ENCODE measurements at regions not wholly inside any gene's neighbourhood (a gene's known extent, or its start where the extent isn't known, plus 50 kb on each side); places are given as distances from the start of the nearest gene placed in this dataset.

GRCh38 chr16:73549984-73550631, 502.2 kb upstream of the ZFHX3 start:
- H3K27me3 ChIP-seq (ENCODE audit: control insufficient read depth, insufficient read depth, low read length): peaks cover 11% of the 10 kb centered on the region
- H3K9me3 ChIP-seq (replicated peaks; ENCODE audit: control insufficient read depth, low read depth, low read length): no peaks in the 10 kb centered on the region
- DNase-seq: no peak
- no peak overlapping the region for H3K27ac ChIP-seq (ENCODE audit: low read length)
- H3K4me3 ChIP-seq (ENCODE audit: low read length): no peak overlapping the region
- H3K36me3 ChIP-seq (ENCODE audit: control insufficient read depth, insufficient read depth, low read length): no peaks in the 10 kb centered on the region
- peaks cover 2% of the 10 kb centered on the region for H3K4me1 ChIP-seq (ENCODE audit: control insufficient read depth, insufficient read depth, low read length)
- 66% methylated on average over 9 of the region's 19 CpGs for WGBS (ENCODE audit: insufficient coverage)

GRCh38 chr16:73547552-73548403, 499.9 kb upstream of the ZFHX3 start:
- WGBS (ENCODE audit: insufficient coverage): 61% methylated on average over 4 of the region's 9 CpGs
- Histone ChIP-seq H3K4me3 (ENCODE audit: low read length) (no peak overlapping the region), H3K36me3 (ENCODE audit: control insufficient read depth, insufficient read depth, low read length) (no peaks in the 10 kb centered on the region), H3K27me3 (ENCODE audit: control insufficient read depth, insufficient read depth, low read length) (peaks cover 29% of the 10 kb centered on the region), H3K4me1 (ENCODE audit: control insufficient read depth, insufficient read depth, low read length) (peaks cover 9% of the 10 kb centered on the region), H3K9me3 (replicated peaks; ENCODE audit: control insufficient read depth, low read depth, low read length) (no peaks in the 10 kb centered on the region), H3K27ac (ENCODE audit: low read length) (no peak overlapping the region)
- no peak for DNase-seq

- H3K27me3 ChIP-seq (ENCODE audit: control insufficient read depth, insufficient read depth, low read length): peaks cover 29% of the 10 kb centered on the region
- no peak overlapping the region for H3K27ac ChIP-seq (ENCODE audit: low read length)
- H3K36me3 ChIP-seq (ENCODE audit: control insufficient read depth, insufficient read depth, low read length): no peaks in the 10 kb centered on the region
- H3K4me1 ChIP-seq (ENCODE audit: control insufficient read depth, insufficient read depth, low read length): peaks cover 9% of the 10 kb centered on the region
- H3K4me3 ChIP-seq (ENCODE audit: low read length): no peak overlapping the region
- no peaks in the 10 kb centered on the region for H3K9me3 ChIP-seq (replicated peaks; ENCODE audit: control insufficient read depth, low read depth, low read length)
- no peak for DNase-seq
- WGBS (ENCODE audit: insufficient coverage): 24% methylated on average over 7 of the region's 11 CpGs
Observed at GRCh38 chr16:73546341-73546845, 498.5 kb upstream of the ZFHX3 start.

GRCh38 chr16:73545755-73546154, 497.8 kb upstream of the ZFHX3 start:
- WGBS (ENCODE audit: insufficient coverage): 20% methylated on average over 1 of the region's 5 CpGs
- H3K9me3 ChIP-seq (replicated peaks; ENCODE audit: control insufficient read depth, low read depth, low read length): no peaks in the 10 kb centered on the region
- no peak for DNase-seq
- H3K4me1 ChIP-seq (ENCODE audit: control insufficient read depth, insufficient read depth, low read length): peaks cover 9% of the 10 kb centered on the region
- H3K27ac ChIP-seq (ENCODE audit: low read length): no peak overlapping the region
- peaks cover 31% of the 10 kb centered on the region for H3K27me3 ChIP-seq (ENCODE audit: control insufficient read depth, insufficient read depth, low read length)
- no peak overlapping the region for H3K4me3 ChIP-seq (ENCODE audit: low read length)
- no peaks in the 10 kb centered on the region for H3K36me3 ChIP-seq (ENCODE audit: control insufficient read depth, insufficient read depth, low read length)

GRCh38 chr16:73545290-73545689, 497.4 kb upstream of the ZFHX3 start:
- DNase-seq: no peak
- Histone ChIP-seq H3K36me3 (ENCODE audit: control insufficient read depth, insufficient read depth, low read length) (no peaks in the 10 kb centered on the region), H3K4me3 (ENCODE audit: low read length) (no peak overlapping the region), H3K27me3 (ENCODE audit: control insufficient read depth, insufficient read depth, low read length) (peaks cover 31% of the 10 kb centered on the region), H3K9me3 (replicated peaks; ENCODE audit: control insufficient read depth, low read depth, low read length) (no peaks in the 10 kb centered on the region), H3K27ac (ENCODE audit: low read length) (no peak overlapping the region), H3K4me1 (ENCODE audit: control insufficient read depth, insufficient read depth, low read length) (peaks cover 9% of the 10 kb centered on the region)
- no CpG with 5 or more reads among the region's 8 CpGs for WGBS (ENCODE audit: insufficient coverage)

- no peak overlapping the region for H3K4me3 ChIP-seq (ENCODE audit: low read length)
- H3K36me3 ChIP-seq (ENCODE audit: control insufficient read depth, insufficient read depth, low read length): no peaks in the 10 kb centered on the region
- no peaks in the 10 kb centered on the region for H3K9me3 ChIP-seq (replicated peaks; ENCODE audit: control insufficient read depth, low read depth, low read length)
- H3K4me1 ChIP-seq (ENCODE audit: control insufficient read depth, insufficient read depth, low read length): peaks cover 9% of the 10 kb centered on the region
- H3K27ac ChIP-seq (ENCODE audit: low read length): no peak overlapping the region
- no peak for DNase-seq
- peaks cover 29% of the 10 kb centered on the region for H3K27me3 ChIP-seq (ENCODE audit: control insufficient read depth, insufficient read depth, low read length)
- WGBS (ENCODE audit: insufficient coverage): 41% methylated on average over 5 of the region's 8 CpGs
Observed at GRCh38 chr16:73544826-73545225, 496.9 kb upstream of the ZFHX3 start.

- DNase-seq: no peak
- Histone ChIP-seq H3K27me3 (ENCODE audit: control insufficient read depth, insufficient read depth, low read length) (peaks cover 29% of the 10 kb centered on the region), H3K4me3 (ENCODE audit: low read length) (no peak overlapping the region), H3K27ac (ENCODE audit: low read length) (no peak overlapping the region), H3K36me3 (ENCODE audit: control insufficient read depth, insufficient read depth, low read length) (no peaks in the 10 kb centered on the region), H3K9me3 (replicated peaks; ENCODE audit: control insufficient read depth, low read depth, low read length) (no peaks in the 10 kb centered on the region), H3K4me1 (ENCODE audit: control insufficient read depth, insufficient read depth, low read length) (peaks cover 9% of the 10 kb centered on the region)
- WGBS (ENCODE audit: insufficient coverage): 41% methylated on average over 13 of the region's 20 CpGs
Observed at GRCh38 chr16:73543970-73544599, 496.2 kb upstream of the ZFHX3 start.

GRCh38 chr16:73543331-73543969, 495.5 kb upstream of the ZFHX3 start:
- 83% methylated on average over 3 of the region's 10 CpGs for WGBS (ENCODE audit: insufficient coverage)
- Histone ChIP-seq H3K4me3 (ENCODE audit: low read length) (no peak overlapping the region), H3K36me3 (ENCODE audit: control insufficient read depth, insufficient read depth, low read length) (no peaks in the 10 kb centered on the region), H3K27ac (ENCODE audit: low read length) (no peak overlapping the region), H3K27me3 (ENCODE audit: control insufficient read depth, insufficient read depth, low read length) (peaks cover 29% of the 10 kb centered on the region), H3K4me1 (ENCODE audit: control insufficient read depth, insufficient read depth, low read length) (peaks cover 9% of the 10 kb centered on the region), H3K9me3 (replicated peaks; ENCODE audit: control insufficient read depth, low read depth, low read length) (no peaks in the 10 kb centered on the region)
- no peak for DNase-seq

- Histone ChIP-seq H3K9me3 (replicated peaks; ENCODE audit: control insufficient read depth, low read depth, low read length) (no peaks in the 10 kb centered on the region), H3K36me3 (ENCODE audit: control insufficient read depth, insufficient read depth, low read length) (no peaks in the 10 kb centered on the region), H3K27me3 (ENCODE audit: control insufficient read depth, insufficient read depth, low read length) (peaks cover 29% of the 10 kb centered on the region), H3K4me1 (ENCODE audit: control insufficient read depth, insufficient read depth, low read length) (peaks cover 9% of the 10 kb centered on the region), H3K27ac (ENCODE audit: low read length) (no peak overlapping the region), H3K4me3 (ENCODE audit: low read length) (no peak overlapping the region)
- 53% methylated on average over 2 of the region's 8 CpGs for WGBS (ENCODE audit: insufficient coverage)
- DNase-seq: no peak
Observed at GRCh38 chr16:73542885-73543284, 495.0 kb upstream of the ZFHX3 start.

- DNase-seq: no peak
- no peaks in the 10 kb centered on the region for H3K36me3 ChIP-seq (ENCODE audit: control insufficient read depth, insufficient read depth, low read length)
- H3K4me3 ChIP-seq (ENCODE audit: low read length): no peak overlapping the region
- H3K27ac ChIP-seq (ENCODE audit: low read length): no peak overlapping the region
- no peaks in the 10 kb centered on the region for H3K4me1 ChIP-seq (ENCODE audit: control insufficient read depth, insufficient read depth, low read length)
- no peaks in the 10 kb centered on the region for H3K9me3 ChIP-seq (replicated peaks; ENCODE audit: control insufficient read depth, low read depth, low read length)
- H3K27me3 ChIP-seq (ENCODE audit: control insufficient read depth, insufficient read depth, low read length): peaks cover 2% of the 10 kb centered on the region
- WGBS (ENCODE audit: insufficient coverage): no CpG with 5 or more reads among the region's 3 CpGs
Observed at GRCh38 chr16:73537921-73538320, 490.0 kb upstream of the ZFHX3 start.
